HepG2 (cell line): ENCODE measurements at regions not wholly inside any gene's neighbourhood (a gene's known extent, or its start where the extent isn't known, plus 50 kb on each side); places are given as distances from the start of the nearest gene placed in this dataset.

Experiments
- GTF2F1 ChIP-seq: fragments of 150-350 bp; IDR thresholded peaks from 2 replicates; pipeline ENCODE4 v1.6.1; 2014; ENCODE audit warnings: low read length
- MAFF ChIP-seq: IDR thresholded peaks from 2 replicates; pipeline ENCODE4 v1.6.1; 2011; ENCODE audit warnings: low read depth, low read length, improper control_type of control experiment
- PRDM4 ChIP-seq: sonication (generic); formaldehyde crosslinking; IDR thresholded peaks from 2 replicates; pipeline ENCODE4 v1.9.0; 2021; ENCODE audit warnings: missing genetic modification reagents, borderline replicate concordance
- ZNF780A ChIP-seq: sonication (generic); formaldehyde crosslinking; IDR thresholded peaks from 2 replicates; pipeline ENCODE4 v1.8.0; 2022; ENCODE audit warnings: mild to moderate bottlenecking, missing genetic modification reagents, moderate library complexity
- ZNF850 ChIP-seq: sonication (generic); formaldehyde crosslinking; conservative IDR thresholded peaks from 2 replicates; pipeline ENCODE4 v1.9.0; 2021; ENCODE audit warnings: mild to moderate bottlenecking, missing genetic modification reagents
- ZNF891 ChIP-seq: sonication (generic); formaldehyde crosslinking; IDR thresholded peaks from 2 replicates; pipeline ENCODE4 v1.5.0; 2020; ENCODE audit warnings: mild to moderate bottlenecking, missing genetic modification reagents
- TF ChIP-seq, protein P1 (sequence below): fragments of 450-650 bp; IDR thresholded peaks from 2 replicates; pipeline ENCODE4 v1.6.1; 2017; ENCODE audit warnings: mild to moderate bottlenecking

- TF ChIP-seq, protein P1, sequence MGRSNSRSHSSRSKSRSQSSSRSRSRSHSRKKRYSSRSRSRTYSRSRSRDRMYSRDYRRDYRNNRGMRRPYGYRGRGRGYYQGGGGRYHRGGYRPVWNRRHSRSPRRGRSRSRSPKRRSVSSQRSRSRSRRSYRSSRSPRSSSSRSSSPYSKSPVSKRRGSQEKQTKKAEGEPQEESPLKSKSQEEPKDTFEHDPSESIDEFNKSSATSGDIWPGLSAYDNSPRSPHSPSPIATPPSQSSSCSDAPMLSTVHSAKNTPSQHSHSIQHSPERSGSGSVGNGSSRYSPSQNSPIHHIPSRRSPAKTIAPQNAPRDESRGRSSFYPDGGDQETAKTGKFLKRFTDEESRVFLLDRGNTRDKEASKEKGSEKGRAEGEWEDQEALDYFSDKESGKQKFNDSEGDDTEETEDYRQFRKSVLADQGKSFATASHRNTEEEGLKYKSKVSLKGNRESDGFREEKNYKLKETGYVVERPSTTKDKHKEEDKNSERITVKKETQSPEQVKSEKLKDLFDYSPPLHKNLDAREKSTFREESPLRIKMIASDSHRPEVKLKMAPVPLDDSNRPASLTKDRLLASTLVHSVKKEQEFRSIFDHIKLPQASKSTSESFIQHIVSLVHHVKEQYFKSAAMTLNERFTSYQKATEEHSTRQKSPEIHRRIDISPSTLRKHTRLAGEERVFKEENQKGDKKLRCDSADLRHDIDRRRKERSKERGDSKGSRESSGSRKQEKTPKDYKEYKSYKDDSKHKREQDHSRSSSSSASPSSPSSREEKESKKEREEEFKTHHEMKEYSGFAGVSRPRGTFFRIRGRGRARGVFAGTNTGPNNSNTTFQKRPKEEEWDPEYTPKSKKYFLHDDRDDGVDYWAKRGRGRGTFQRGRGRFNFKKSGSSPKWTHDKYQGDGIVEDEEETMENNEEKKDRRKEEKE, result no peak
- no peak for TF ChIP-seq ZNF891 (CRISPR knock-in tag)
- TF ChIP-seq ZNF850, result no peak
- no peak for TF ChIP-seq PRDM4 (CRISPR knock-in tag)
- no peak for TF ChIP-seq ZNF780A (CRISPR knock-in tag)
- TF ChIP-seq MAFF, result no peak
- no peak for TF ChIP-seq GTF2F1
These were observed 137.6 kb downstream of the SMAD6 start (continued) for GRCh38 chr15:66839506-66840112.
